BE2C (cell line): ENCODE measurements at regions not wholly inside any gene's neighbourhood (a gene's known extent, or its start where the extent isn't known, plus 50 kb on each side); places are given as distances from the start of the nearest gene placed in this dataset.

ENCODE experiments used
- DNase-seq: peaks from one replicate; pipeline ENCODE4 v3.0.0-alpha.2; 2020
- H3K27me3 ChIP-seq: fragments of 250-450 bp; sonication (Bioruptor Pico); 2 replicates; pipeline ENCODE4 v1.5.1; 2020; ENCODE audit warnings: mild to moderate bottlenecking
- H3K36me3 ChIP-seq: fragments of 250-450 bp; sonication (Bioruptor Pico); 2 replicates; pipeline ENCODE4 v1.5.1; 2020; ENCODE audit warnings: mild to moderate bottlenecking
- H3K4me1 ChIP-seq: fragments of 250-450 bp; sonication (Bioruptor Pico); 2 replicates; pipeline ENCODE4 v1.5.1; 2020
- H3K4me3 ChIP-seq: 2 replicates; pipeline ENCODE4 v1.5.1; 2011; ENCODE audit warnings: low read depth, low read length
- H3K9me3 ChIP-seq: fragments of 250-450 bp; sonication (Bioruptor Pico); 2 replicates; pipeline ENCODE4 v1.5.1; 2020
- TF ChIP-seq, protein P1 (sequence below): IDR thresholded peaks from 2 replicates; pipeline ENCODE4 v1.5.1; 2012; ENCODE audit warnings: mild to moderate bottlenecking, low read depth, low read length

DNA sequence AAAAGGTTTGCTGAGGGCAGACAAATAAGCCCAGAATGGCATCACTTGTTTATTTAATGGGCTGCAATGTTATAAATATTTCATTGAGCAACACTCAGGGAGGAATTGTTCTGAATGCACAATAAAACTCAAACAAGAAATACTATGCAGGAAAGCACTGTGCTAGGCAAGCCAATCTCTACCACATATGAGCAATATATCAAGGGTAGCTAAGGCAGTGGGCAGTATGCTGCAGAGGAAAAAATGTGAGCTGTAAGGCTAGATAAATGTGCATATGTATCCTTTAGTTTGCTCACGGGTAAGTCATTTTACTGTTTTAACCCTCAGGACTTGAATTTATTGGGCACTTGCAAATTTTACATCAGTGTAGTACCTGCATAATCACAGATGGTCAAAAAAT, 349.6 kb downstream of the CDC14C start:
- TF ChIP-seq, protein P1, sequence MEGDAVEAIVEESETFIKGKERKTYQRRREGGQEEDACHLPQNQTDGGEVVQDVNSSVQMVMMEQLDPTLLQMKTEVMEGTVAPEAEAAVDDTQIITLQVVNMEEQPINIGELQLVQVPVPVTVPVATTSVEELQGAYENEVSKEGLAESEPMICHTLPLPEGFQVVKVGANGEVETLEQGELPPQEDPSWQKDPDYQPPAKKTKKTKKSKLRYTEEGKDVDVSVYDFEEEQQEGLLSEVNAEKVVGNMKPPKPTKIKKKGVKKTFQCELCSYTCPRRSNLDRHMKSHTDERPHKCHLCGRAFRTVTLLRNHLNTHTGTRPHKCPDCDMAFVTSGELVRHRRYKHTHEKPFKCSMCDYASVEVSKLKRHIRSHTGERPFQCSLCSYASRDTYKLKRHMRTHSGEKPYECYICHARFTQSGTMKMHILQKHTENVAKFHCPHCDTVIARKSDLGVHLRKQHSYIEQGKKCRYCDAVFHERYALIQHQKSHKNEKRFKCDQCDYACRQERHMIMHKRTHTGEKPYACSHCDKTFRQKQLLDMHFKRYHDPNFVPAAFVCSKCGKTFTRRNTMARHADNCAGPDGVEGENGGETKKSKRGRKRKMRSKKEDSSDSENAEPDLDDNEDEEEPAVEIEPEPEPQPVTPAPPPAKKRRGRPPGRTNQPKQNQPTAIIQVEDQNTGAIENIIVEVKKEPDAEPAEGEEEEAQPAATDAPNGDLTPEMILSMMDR = no peak
- no peaks in the 10 kb centered on the region for H3K27me3 ChIP-seq
- no peaks in the 10 kb centered on the region for H3K36me3 ChIP-seq
- H3K4me3 ChIP-seq = no peak overlapping the region
- H3K9me3 ChIP-seq = no peaks in the 10 kb centered on the region
- DNase-seq = no peak
- H3K4me1 ChIP-seq = no peaks in the 10 kb centered on the region

DNA sequence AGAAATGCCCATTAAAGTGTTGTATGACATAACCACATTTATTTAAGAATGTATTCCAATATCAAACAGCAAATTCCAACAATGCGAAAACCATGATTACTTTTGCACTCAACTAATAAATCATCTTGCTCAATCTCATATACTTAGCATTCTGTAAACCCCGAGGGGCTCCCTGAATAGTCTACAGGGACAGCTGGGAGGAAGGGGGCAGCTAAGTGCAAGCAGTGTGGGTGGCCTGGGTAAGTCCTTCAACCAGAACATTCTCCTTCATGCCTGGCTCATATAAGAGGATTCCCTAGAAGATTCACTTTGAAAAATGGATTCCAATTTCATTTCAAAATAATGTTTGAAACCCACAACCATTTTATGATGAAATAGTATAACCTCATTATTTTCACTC, 355.5 kb downstream of the CDC14C start:
- Histone ChIP-seq H3K4me1 (no peaks in the 10 kb centered on the region), H3K4me3 (no peak overlapping the region), H3K27me3 (no peaks in the 10 kb centered on the region), H3K9me3 (no peaks in the 10 kb centered on the region), H3K36me3 (no peaks in the 10 kb centered on the region)
- TF ChIP-seq, protein P1 = no peak
- DNase-seq = no peak

DNA sequence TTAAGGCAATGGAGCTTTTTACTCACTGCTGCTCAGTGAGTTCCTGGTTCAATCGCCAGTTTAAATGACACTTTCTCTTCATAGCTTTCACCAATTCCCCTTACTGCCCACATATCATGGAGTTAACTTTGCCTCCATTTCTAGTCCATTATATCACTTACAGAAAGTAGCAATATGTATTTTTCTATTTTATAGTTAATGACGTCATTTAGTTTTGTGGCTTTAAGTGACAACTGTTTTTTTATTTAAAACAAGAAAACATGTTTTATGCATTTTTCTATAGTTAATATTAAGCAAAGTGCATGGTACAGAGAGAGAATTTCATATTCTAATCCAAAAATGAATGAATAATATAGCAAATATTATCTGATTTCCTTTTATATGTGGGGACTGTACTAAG, 363.3 kb downstream of the CDC14C start:
- no peaks in the 10 kb centered on the region for H3K27me3 ChIP-seq

DNA sequence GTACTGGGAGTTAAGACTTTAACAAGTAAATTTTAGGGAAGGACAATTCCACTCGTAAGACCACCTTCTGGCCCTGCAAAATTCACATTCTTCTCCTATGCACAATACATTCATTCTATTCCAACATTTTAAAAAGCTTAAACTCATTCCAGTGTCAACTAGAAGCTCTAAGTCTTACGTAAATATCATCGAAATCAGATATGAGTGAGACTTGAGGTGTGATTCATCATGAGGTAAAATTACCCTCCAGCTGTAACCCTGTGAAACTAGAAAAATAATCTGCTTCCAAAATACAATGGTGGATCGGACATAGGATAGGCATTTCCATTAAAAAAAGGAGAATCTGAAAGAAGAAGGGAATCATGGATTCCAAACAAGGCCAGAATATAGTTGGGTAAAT, 370.3 kb downstream of the CDC14C start:
- TF ChIP-seq, protein P1 = no peak
- Histone ChIP-seq H3K9me3 (no peaks in the 10 kb centered on the region; the same call in 1 of the 2 replicates), H3K4me1 (no peaks in the 10 kb centered on the region), H3K27me3 (no peaks in the 10 kb centered on the region), H3K36me3 (no peaks in the 10 kb centered on the region), H3K4me3 (no peak overlapping the region)
- DNase-seq = no peak

More for the DNA sequence above, 363.3 kb downstream of the CDC14C start:
- Histone ChIP-seq H3K4me1 (no peaks in the 10 kb centered on the region), H3K4me3 (no peak overlapping the region), H3K36me3 (no peaks in the 10 kb centered on the region), H3K9me3 (no peaks in the 10 kb centered on the region)
- DNase-seq = no peak
- TF ChIP-seq, protein P1 = no peak

DNA sequence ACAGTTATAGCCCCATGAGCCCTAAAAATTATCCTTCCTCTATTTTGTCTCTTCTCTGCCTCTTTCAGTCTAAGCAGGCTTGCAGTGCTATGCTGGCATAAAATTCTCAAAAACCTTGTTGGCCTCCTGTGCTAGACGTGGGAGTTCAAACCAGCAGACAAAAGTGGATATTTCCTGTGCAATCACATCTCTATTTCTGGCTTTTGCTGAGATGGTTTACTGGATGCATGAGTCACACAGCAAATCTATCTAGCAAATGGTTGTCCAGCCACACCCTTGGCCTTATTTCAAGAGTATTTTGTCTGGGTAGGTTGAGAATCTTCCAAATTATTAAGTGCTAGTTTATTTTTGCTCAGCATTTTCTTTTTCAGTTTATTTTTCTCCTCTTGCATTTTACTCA, 370.8 kb downstream of the CDC14C start:
- no peaks in the 10 kb centered on the region for H3K4me1 ChIP-seq
- no peak overlapping the region for H3K4me3 ChIP-seq
- no peaks in the 10 kb centered on the region; the same call in 1 of the 2 replicates for H3K9me3 ChIP-seq
- DNase-seq = no peak
- TF ChIP-seq, protein P1 = no peak
- H3K36me3 ChIP-seq = no peaks in the 10 kb centered on the region
- no peaks in the 10 kb centered on the region for H3K27me3 ChIP-seq

DNA sequence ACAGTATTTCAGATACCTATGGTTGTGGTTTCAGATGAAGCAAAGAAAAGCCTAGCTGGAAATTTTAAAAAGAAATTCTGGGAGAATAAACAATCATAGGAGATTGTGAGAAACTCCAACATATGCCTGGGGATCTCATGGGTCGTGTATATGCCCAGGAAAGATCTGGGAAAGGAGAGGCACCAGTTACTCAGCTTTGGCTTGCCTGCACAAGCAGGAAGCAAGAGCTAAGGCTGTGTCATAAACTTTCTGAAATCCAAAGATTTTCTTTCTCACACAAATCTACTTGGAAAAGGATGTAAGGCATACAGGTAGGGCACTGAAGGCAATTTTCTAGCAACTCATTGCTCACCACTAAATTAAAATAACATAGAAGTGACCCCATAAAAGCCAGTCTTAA, 373.6 kb downstream of the CDC14C start:
- no peaks in the 10 kb centered on the region for H3K27me3 ChIP-seq
- TF ChIP-seq, protein P1 = no peak
- no peaks in the 10 kb centered on the region for H3K4me1 ChIP-seq
- DNase-seq = no peak
- H3K36me3 ChIP-seq = no peaks in the 10 kb centered on the region
- no peaks in the 10 kb centered on the region; the same call in 1 of the 2 replicates for H3K9me3 ChIP-seq
- H3K4me3 ChIP-seq = no peak overlapping the region
